SK-N-MC (cell line): ENCODE measurements at regions not wholly inside any gene's neighbourhood (a gene's known extent, or its start where the extent isn't known, plus 50 kb on each side); places are given as distances from the start of the nearest gene placed in this dataset.
"Not testable (repeated sequence)": the region's sequence is repeated elsewhere in the genome, so short reads cannot be mapped to it uniquely, and the experiment has no call there.

Experiments
- DNase-seq: peaks from one replicate; pipeline ENCODE4 v3.0.0-alpha.2; 2011; ENCODE audit warnings: low read depth, low spot score
- H3K27ac ChIP-seq: fragments of 200-600 bp; sonication (generic); 2 replicates; pipeline ENCODE4 v1.5.1; 2016; ENCODE audit warnings: mixed run types
- H3K36me3 ChIP-seq: fragments of 200-600 bp; sonication (generic); 2 replicates; pipeline ENCODE4 v1.6.1; 2017; ENCODE audit warnings: antibody characterized with exemption, low read length, mixed read lengths; ENCODE audit not compliant: insufficient read depth
- H3K4me3 ChIP-seq: fragments of 200-600 bp; sonication (generic); 2 replicates; pipeline ENCODE4 v1.5.1; 2016
- H3K9ac ChIP-seq: fragments of 200-600 bp; sonication (generic); 2 replicates; pipeline ENCODE4 v1.8.0; 2017; ENCODE audit warnings: mixed run types, mixed read lengths; ENCODE audit not compliant: insufficient read length
- H3K9me3 ChIP-seq: fragments of 200-600 bp; sonication (generic); 2 replicates; pipeline ENCODE4 v1.6.1; 2017; ENCODE audit warnings: low read depth, mild to moderate bottlenecking, antibody characterized with exemption, low read length, moderate library complexity, mixed read lengths
- EZH2 ChIP-seq: fragments of 200-600 bp; sonication (generic); IDR thresholded peaks from one replicate; pipeline ENCODE4 v1.6.1; 2017; ENCODE audit warnings: antibody characterized with exemption
- FOXP2 ChIP-seq: optimal IDR thresholded peaks from 2 replicates; pipeline ENCODE3; 2011; ENCODE audit warnings: mild to moderate bottlenecking, moderate library complexity; ENCODE audit not compliant: insufficient read depth; ENCODE audit errors: extremely low read length, control extremely low read depth
- POLR2AphosphoS5 ChIP-seq: IDR thresholded peaks from 2 replicates; pipeline ENCODE4 v1.6.1; 2012; ENCODE audit warnings: mild to moderate bottlenecking, low read depth, low read length, borderline replicate concordance

GRCh38 chr11:10982704-10983510 lies 125.1 kb upstream of the ZBED5 start:
- Histone ChIP-seq H3K36me3 (no peaks in the 10 kb centered on the region), H3K9ac (no peak overlapping the region), H3K9me3 (no peaks in the 10 kb centered on the region), H3K4me3 (no peak overlapping the region), H3K27ac (no peak overlapping the region)
- DNase-seq = no peak
- TF ChIP-seq EZH2 = no peak
- no peak for TF ChIP-seq POLR2AphosphoS5
- no peak for TF ChIP-seq FOXP2

- no peaks in the 10 kb centered on the region for H3K9me3 ChIP-seq
- DNase-seq = no peak
- H3K4me3 ChIP-seq = no peak overlapping the region
- no peaks in the 10 kb centered on the region for H3K36me3 ChIP-seq
- no peak for TF ChIP-seq EZH2
- no peak overlapping the region for H3K27ac ChIP-seq
- H3K9ac ChIP-seq = no peak overlapping the region
Measured at GRCh38 chr11:10979529-10979928, 121.7 kb upstream of the ZBED5 start.

DNA sequence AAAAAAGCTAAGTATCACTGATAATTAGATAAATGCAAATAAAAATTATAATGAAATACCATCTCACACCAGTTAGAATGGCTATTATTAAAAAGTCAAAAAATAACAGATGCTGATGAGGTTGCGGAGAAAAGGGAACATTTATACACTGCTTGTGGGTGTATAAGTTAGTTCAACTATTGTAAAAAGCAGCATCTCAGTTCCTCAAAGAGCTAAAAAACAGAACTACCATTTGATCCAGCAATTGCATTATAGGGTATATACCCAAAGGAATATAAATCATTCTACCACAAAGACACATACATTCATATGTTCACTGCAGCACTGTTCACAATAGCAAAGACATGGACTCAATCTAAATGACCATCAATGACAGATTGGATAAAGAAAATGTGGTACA lies 120.3 kb upstream of the ZBED5 start:
- H3K36me3 ChIP-seq = no peaks in the 10 kb centered on the region
- H3K9me3 ChIP-seq = no peaks in the 10 kb centered on the region
- H3K9ac ChIP-seq = no peak overlapping the region
- TF ChIP-seq EZH2 (no peak), FOXP2 (no peak)
- H3K4me3 ChIP-seq = no peak overlapping the region
- H3K27ac ChIP-seq = no peak overlapping the region
- DNase-seq = no peak

DNA sequence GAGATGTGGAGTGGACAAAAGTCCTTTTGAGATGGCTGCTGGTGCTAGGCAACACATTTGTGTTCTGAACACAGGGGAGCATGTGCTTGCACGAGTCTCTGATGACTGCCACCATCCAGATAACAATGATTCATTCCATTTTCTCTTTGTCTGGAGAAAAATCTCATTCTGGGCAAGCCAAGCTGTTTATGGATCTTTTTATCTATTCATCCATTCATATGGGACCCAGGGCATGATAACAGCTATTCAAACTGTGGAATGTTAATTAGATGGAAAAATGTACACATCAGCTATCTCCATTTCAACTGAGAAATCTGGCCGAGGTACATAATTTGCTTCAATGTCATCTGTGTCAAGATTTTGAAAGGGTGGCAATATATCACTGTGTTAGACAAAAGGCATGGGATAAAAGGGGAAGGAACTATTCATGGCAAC lies 117.5 kb upstream of the ZBED5 start:
- Histone ChIP-seq H3K27ac (no peak overlapping the region), H3K9me3 (no peaks in the 10 kb centered on the region), H3K36me3 (no peaks in the 10 kb centered on the region), H3K4me3 (no peak overlapping the region), H3K9ac (no peak overlapping the region)
- TF ChIP-seq EZH2 (no peak), POLR2AphosphoS5 (no peak), FOXP2 (no peak)
- DNase-seq = no peak

DNA sequence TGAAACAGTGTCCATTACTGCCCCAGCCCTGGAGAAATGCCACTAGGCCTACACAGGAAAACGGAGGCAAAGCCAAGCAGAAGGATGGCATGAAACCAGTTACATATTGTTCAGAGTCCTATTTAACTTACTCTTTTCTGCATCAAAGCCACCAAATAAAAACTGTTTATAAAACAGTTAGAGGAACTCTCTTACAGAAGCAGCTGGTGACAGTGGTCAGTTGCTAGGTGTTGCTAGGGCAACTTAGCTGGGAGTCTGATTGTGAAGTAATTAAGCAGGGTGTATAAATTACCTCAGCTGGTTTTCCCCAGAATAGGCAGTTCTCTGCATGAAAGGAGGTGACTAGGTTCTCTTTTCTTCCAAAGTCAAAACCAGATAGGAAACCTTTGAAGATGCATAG lies 115.6 kb upstream of the ZBED5 start:
- no peak for TF ChIP-seq POLR2AphosphoS5
- TF ChIP-seq EZH2 = no peak
- no peak for TF ChIP-seq FOXP2
- no peaks in the 10 kb centered on the region for H3K36me3 ChIP-seq
- H3K9ac ChIP-seq = no peak overlapping the region
- H3K27ac ChIP-seq = no peak overlapping the region
- DNase-seq = no peak
- no peak overlapping the region for H3K4me3 ChIP-seq
- H3K9me3 ChIP-seq = no peaks in the 10 kb centered on the region

DNA sequence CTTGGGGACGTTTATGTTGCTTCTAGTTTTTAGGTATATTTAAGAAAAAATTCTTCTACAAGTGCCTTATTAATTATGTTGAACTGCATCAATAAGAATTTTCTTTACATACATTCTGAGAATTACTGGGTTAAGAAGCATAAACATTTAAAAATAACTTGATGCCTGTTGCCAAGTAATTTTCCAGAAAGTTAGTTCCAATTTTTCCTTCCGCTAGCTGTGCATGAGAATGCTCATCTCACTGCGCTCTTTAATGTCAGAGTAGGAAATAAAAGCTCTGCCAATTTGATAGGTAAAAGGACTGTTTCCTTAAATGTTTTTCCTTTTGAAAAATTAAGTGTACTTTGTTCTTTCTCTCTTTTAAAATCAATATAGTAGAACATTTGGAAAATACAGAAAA lies 113.1 kb upstream of the ZBED5 start:
- H3K4me3 ChIP-seq = no peak overlapping the region
- no peaks in the 10 kb centered on the region for H3K36me3 ChIP-seq
- no peak overlapping the region for H3K27ac ChIP-seq
- DNase-seq = no peak
- H3K9ac ChIP-seq = no peak overlapping the region
- no peaks in the 10 kb centered on the region for H3K9me3 ChIP-seq
- TF ChIP-seq EZH2 (no peak), FOXP2 (no peak), POLR2AphosphoS5 (no peak)

DNA sequence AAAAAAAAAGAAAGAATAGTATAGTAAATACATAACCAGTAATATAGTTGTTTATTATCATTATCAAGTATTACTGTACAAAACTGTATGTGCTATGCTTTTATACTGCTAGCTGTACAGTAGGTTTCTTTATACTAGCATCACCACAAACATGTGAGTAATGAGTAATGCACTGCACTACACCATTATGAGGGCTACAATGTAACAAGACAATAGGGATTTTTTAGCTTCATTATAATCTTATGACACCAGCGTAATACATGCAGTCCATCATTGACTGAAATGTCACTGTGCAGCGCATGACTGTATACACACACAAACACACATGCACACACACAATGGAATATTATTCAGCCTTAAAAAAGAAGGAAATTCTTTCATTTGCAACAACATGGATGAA lies 111.5 kb upstream of the ZBED5 start:
- no peak overlapping the region for H3K9ac ChIP-seq
- no peak for DNase-seq
- H3K36me3 ChIP-seq = no peaks in the 10 kb centered on the region
- no peak overlapping the region for H3K27ac ChIP-seq
- H3K4me3 ChIP-seq = no peak overlapping the region
- TF ChIP-seq POLR2AphosphoS5 = no peak
- no peak for TF ChIP-seq FOXP2
- no peak for TF ChIP-seq EZH2
- H3K9me3 ChIP-seq = no peaks in the 10 kb centered on the region

DNA sequence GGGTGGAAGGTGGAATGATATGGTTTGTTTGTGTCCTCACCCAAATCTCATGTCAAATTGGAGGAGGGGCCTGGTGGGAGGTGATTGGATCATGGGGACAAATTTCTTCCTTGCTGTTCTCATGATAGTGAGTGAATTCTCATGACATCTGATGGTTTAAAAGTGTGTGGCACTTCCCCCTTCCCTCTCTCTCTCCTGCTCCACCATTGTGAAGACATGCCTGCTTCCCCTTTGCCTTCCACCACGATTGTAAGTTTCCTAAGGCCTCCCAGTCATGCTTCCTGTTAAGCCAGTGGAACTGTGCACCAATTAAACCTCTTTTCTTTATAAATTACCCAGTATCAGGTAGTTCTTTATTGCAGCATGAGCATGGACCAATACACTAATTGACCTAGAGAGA lies 99.0 kb upstream of the ZBED5 start:
- not testable (repeated sequence) for H3K4me3 ChIP-seq, H3K9me3 ChIP-seq

GRCh38 chr11:10955616-10956015 lies 97.8 kb upstream of the ZBED5 start:
- Histone ChIP-seq H3K36me3 (no peaks in the 10 kb centered on the region), H3K4me3 (no peak overlapping the region), H3K27ac (no peak overlapping the region), H3K9ac (no peak overlapping the region), H3K9me3 (no peaks in the 10 kb centered on the region)
- TF ChIP-seq FOXP2 (no peak), EZH2 (no peak), POLR2AphosphoS5 (no peak)
- DNase-seq = no peak

More for the DNA sequence above, 99.0 kb upstream of the ZBED5 start:
- H3K27ac ChIP-seq, H3K9ac ChIP-seq, H3K36me3 ChIP-seq, DNase-seq: not testable (repeated sequence)
